Heart right ventricle (tissue), 16 donors: ENCODE measurements at regions not wholly inside any gene's neighbourhood (a gene's known extent, or its start where the extent isn't known, plus 50 kb on each side); places are given as distances from the start of the nearest gene placed in this dataset.

ENCODE experiments used
- ATAC-seq, 8 donors: fragments of 200-7000 bp; cut with Tn5 transposase; one replicate each; pipeline ENCODE4 v1.9.1; 2020; ENCODE audit warnings: mild to moderate bottlenecking in 8 of 8, moderate library complexity in 8 of 8, moderate number of reproducible peaks in 1 of 8
- DNase-seq, 2 donors: peaks; one replicate each; pipeline ENCODE4 v3.0.0-alpha.2; 2020
- H3K27ac ChIP-seq, 10 donors: fragments of 200-600 bp; sonication (generic) in 2 of 10; one replicate each; pipeline versions ENCODE4 v1.5.0 to v1.8.0; 2020 to 2022; ENCODE audit warnings: mild to moderate bottlenecking in 3 of 10
- H3K27me3 ChIP-seq, 7 donors: fragments of 200-600 bp; one replicate each; pipeline ENCODE4 v1.8.0; 2021 to 2022; ENCODE audit warnings: mild to moderate bottlenecking in 2 of 7
- H3K36me3 ChIP-seq, 9 donors: fragments of 200-600 bp; sonication (generic) in 1 of 9; one replicate each; pipeline versions ENCODE4 v1.5.0 to v1.8.0; 2020 to 2022; ENCODE audit warnings: mild to moderate bottlenecking in 2 of 9
- H3K4me1 ChIP-seq, 9 donors: fragments of 200-600 bp; sonication (generic) in 1 of 9; one replicate each; pipeline versions ENCODE4 v1.5.0 to v1.8.0; 2020 to 2022; ENCODE audit warnings: mild to moderate bottlenecking in 4 of 9
- H3K4me3 ChIP-seq, 10 donors: fragments of 200-600 bp; sonication (generic) in 2 of 10; one replicate each; pipeline versions ENCODE4 v1.5.0 to v1.8.0; 2020 to 2022; ENCODE audit warnings: mild to moderate bottlenecking in 7 of 10, moderate library complexity in 2 of 10
- H3K9me3 ChIP-seq, 11 donors: fragments of 200-600 bp in 10 of 11; sonication (generic) in 2 of 11; one replicate each; pipeline versions ENCODE4 v1.5.0 to v1.8.0; 2013 to 2022; ENCODE audit warnings: mild to moderate bottlenecking in 2 of 11, control low read depth in 1 of 11, moderate library complexity in 1 of 11
- CTCF ChIP-seq, 9 donors: fragments of 200-600 bp; sonication (generic) in 2 of 9; IDR thresholded peaks; one replicate each; pipeline versions ENCODE4 v1.5.0 to v1.8.0; 2021 to 2022; ENCODE audit warnings: antibody characterized with exemption in 9 of 9, mild to moderate bottlenecking in 5 of 9, moderate library complexity in 1 of 9
- WGBS, 2 donors: extraction: QIAGEN DNeasy Blood & Tissue Kit; methylation state at CpG; one replicate each; pipeline ENCODE4 v1.1.7; 2013; ENCODE audit warnings: inconsistent platforms in 1 of 2; 5-methylcytosine and 5-hydroxymethylcytosine counted together
- intact Hi-C, 10 donors: fragments of 100-400 bp; cut with DNase I; formaldehyde crosslinking; loops; one replicate each; pipeline versions ENCODE4 v1.11.1 to v1.14.2; 2022
- donor health status: Arrhythmogenic right ventricular cardiomyopathy.
- donor health status: ischemic (EF 13 %, LVEDD 7.1; RV severe dilation, severe dysfunction).
- donor health status: healthy with polysubstance abuse.
- donor health status: DM: no; HTN: yes; CAD: no.
- donor health status: DM: no; HTN: no; CAD: no.
- donor health status: ischemic (EF 25% LVEDD 6.9; RV normal size, moderate dysfunction).
- donor health status: ischemic (EF 25% LVEDD 5.7; RV mildly dilated, moderate dysfunction).
- donor health status: healthy.
- donor health status: DM: yes; HTN: yes; CAD: no.
- donor health status: Ischemic cardiomyopathy.
- donor health status: ischemic (EF 35%, LVEDD 5.7; RV mildly dilated, moderate dysfunction).
- donor health status: nonischemic (EF 11% LVEDD 7.7; RV severe dilation, severe dysfunction).
- donor health status: DM: yes; HTN: yes; CAD: no.
- donor health status: PGD.
- donor health status: ischemic (EF 29% LVEDD 5.4; RV normal size, mild dysfunction).
- donor health status: nonischemic (EF 23%, LVEDD 6.1; RV moderate dilation, normal function).

DNA sequence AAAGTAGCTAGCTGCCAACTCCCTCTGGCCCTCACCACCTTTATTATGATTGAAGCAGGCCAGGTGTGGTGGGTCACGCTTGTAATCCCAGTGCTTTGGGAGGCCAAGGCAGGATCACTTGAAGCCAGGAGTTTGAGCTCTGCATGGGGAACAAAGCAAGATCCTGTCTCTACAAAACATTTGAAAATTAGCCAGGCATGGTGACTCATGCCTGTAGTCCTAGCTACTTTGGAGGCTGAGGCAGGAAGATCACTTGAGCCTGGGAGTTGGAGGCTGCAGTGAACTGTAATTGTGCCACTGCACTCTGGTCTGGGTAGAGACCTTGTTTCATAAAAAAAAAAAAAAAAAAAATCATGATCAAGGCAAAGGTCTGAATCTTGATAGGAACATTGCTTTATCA is 467.0 kb upstream of the DIPK2B start:
- WGBS, 2 donors: 80 to 96% methylated on average over 1 of the region's 1 CpG

DNA sequence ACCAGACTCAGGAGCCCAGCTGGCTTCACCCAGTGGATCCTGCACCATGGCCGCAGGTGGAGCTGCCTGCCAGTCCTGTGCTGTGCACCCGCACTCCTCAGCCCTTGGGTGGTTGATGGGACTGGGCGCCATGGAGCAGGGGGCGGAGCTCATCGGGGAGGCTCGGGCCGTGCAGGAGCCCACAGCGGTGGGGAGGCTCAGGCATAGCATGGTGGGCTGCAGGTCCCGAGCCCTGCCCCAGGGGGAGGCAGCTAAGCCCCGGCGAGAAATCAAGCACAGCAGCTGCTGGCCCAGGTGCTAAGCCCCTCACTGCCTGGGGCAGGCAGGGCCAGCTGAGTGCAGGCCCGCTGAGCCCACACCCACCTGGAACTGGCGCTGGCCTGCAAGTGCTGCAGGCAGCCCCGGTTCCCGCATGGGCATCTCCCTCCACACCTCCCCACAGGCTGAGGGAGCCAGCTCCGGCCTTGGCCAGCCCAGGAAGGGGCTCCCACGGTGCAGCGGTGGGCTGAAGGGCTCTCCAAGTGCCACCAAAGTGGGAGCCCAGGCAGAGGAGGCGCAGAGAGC is 464.1 kb upstream of the DIPK2B start:
- no peak for ATAC-seq
- peaks cover 0 to 22% (median 0%) of the 10 kb centered on the region in 7 donors for H3K27me3 ChIP-seq

More for the DNA sequence above, 467.0 kb upstream of the DIPK2B start:
- intact Hi-C loops: no loop called here
- no peaks in the 10 kb centered on the region for H3K36me3 ChIP-seq
- H3K4me3 ChIP-seq: no peak overlapping the region
- H3K27ac ChIP-seq: no peak overlapping the region
- DNase-seq (no peak), ATAC-seq (no peak)
- H3K4me1 ChIP-seq: no peaks in the 10 kb centered on the region
- H3K9me3 ChIP-seq: no peaks in the 10 kb centered on the region
- TF ChIP-seq CTCF (IDR thresholded peaks at IDR 0.05): no peak
- H3K27me3 ChIP-seq: peaks cover 0 to 46% (median 0%) of the 10 kb centered on the region in 7 donors

GRCh38 chrX:45660477-45660876 is 459.8 kb upstream of the DIPK2B start:
- Histone ChIP-seq H3K9me3 (peaks cover 0 to 8% (median 0%) of the 10 kb centered on the region in 11 donors), H3K4me1 (no peaks in the 10 kb centered on the region), H3K27me3 (peaks cover 0 to 17% (median 0%) of the 10 kb centered on the region in 7 donors), H3K36me3 (no peaks in the 10 kb centered on the region), H3K4me3 (no peak overlapping the region), H3K27ac (no peak overlapping the region)
- DNase-seq (no peak), ATAC-seq (no peak)
- 64 to 97% methylated on average over 2 of the region's 2 CpGs for WGBS, 2 donors
- no peak for TF ChIP-seq CTCF (IDR thresholded peaks at IDR 0.05)
- intact Hi-C loops: no loop called here

More for the DNA sequence above, 464.1 kb upstream of the DIPK2B start:
- TF ChIP-seq CTCF (IDR thresholded peaks at IDR 0.05): no peak
- DNase-seq: no peak
- H3K4me1 ChIP-seq: no peaks in the 10 kb centered on the region
- no peak overlapping the region for H3K27ac ChIP-seq
- 95 to 100% methylated on average over 8 to 18 of the region's 19 CpGs for WGBS, 2 donors
- no peaks in the 10 kb centered on the region for H3K36me3 ChIP-seq
- H3K4me3 ChIP-seq: no peak overlapping the region
- intact Hi-C loops: no loop called here
- H3K9me3 ChIP-seq: no peaks in the 10 kb centered on the region

- DNase-seq: no peak
- H3K9me3 ChIP-seq: peaks cover 0 to 8% (median 0%) of the 10 kb centered on the region in 11 donors
- no peaks in the 10 kb centered on the region for H3K36me3 ChIP-seq
- ATAC-seq: no peak
- H3K27me3 ChIP-seq: peaks cover 0 to 50% (median 0%) of the 10 kb centered on the region in 7 donors
- no peaks in the 10 kb centered on the region for H3K4me1 ChIP-seq
- intact Hi-C loops: no loop called here
- no peak for TF ChIP-seq CTCF (IDR thresholded peaks at IDR 0.05)
- no peak overlapping the region for H3K27ac ChIP-seq
- H3K4me3 ChIP-seq: no peak overlapping the region
- WGBS, 2 donors: 69 to 100% methylated on average over 4 of the region's 4 CpGs
Measured at GRCh38 chrX:45633419-45633818, 432.7 kb upstream of the DIPK2B start.
